ENCODE measurements at regions not wholly inside any gene's neighbourhood (a gene's known extent, or its start where the extent isn't known, plus 50 kb on each side); places are given as distances from the start of the nearest gene placed in this dataset.

GRCh38 chr6:169965657-169966311, 214.4 kb downstream of the ERMARD start:
- DNase-seq (ENCODE audit: low read depth) = no peak

- no peak for DNase-seq (ENCODE audit: low read depth)
Measured at GRCh38 chr6:169965239-169965638, 213.8 kb downstream of the ERMARD start.

GRCh38 chr6:169964486-169965180, 213.2 kb downstream of the ERMARD start:
- DNase-seq (ENCODE audit: low read depth) = no peak

- DNase-seq (ENCODE audit: low read depth) = no peak
Measured at GRCh38 chr6:169963581-169964297, 212.3 kb downstream of the ERMARD start.

GRCh38 chr6:169962604-169963469, 211.4 kb downstream of the ERMARD start:
- no peak for DNase-seq (ENCODE audit: low read depth)

- DNase-seq (ENCODE audit: low read depth) = no peak
Measured at GRCh38 chr6:169961772-169962561, 210.5 kb downstream of the ERMARD start.

GRCh38 chr6:169960886-169961611, 209.6 kb downstream of the ERMARD start:
- no peak for DNase-seq (ENCODE audit: low read depth)

GRCh38 chr6:169960521-169960885, 209.1 kb downstream of the ERMARD start:
- DNase-seq (ENCODE audit: low read depth) = no peak

- DNase-seq (ENCODE audit: low read depth) = no peak
Measured at GRCh38 chr6:169960003-169960344, 208.6 kb downstream of the ERMARD start.

- peak; percentile 32 for DNase-seq (ENCODE audit: low read depth)
Measured at GRCh38 chr6:169959136-169960002, 207.9 kb downstream of the ERMARD start.

GRCh38 chr6:169958510-169958909, 207.1 kb downstream of the ERMARD start:
- no peak for DNase-seq (ENCODE audit: low read depth)

GRCh38 chr6:169957351-169957963, 206.0 kb downstream of the ERMARD start:
- no peak for DNase-seq (ENCODE audit: low read depth)

- DNase-seq (ENCODE audit: low read depth) = no peak
Measured at GRCh38 chr6:169956580-169956979, 205.2 kb downstream of the ERMARD start.

GRCh38 chr6:169955731-169956437, 204.5 kb downstream of the ERMARD start:
- no peak for DNase-seq (ENCODE audit: low read depth)

- no peak for DNase-seq (ENCODE audit: low read depth)
Measured at GRCh38 chr6:169954977-169955376, 203.6 kb downstream of the ERMARD start.

- no peak for DNase-seq (ENCODE audit: low read depth)
Measured at GRCh38 chr6:169953686-169954085, 202.3 kb downstream of the ERMARD start.

GRCh38 chr6:169950558-169950957, 199.1 kb downstream of the ERMARD start:
- DNase-seq (ENCODE audit: low read depth) = no peak

GRCh38 chr6:169949511-169950097, 198.2 kb downstream of the ERMARD start:
- no peak for DNase-seq (ENCODE audit: low read depth)
